ENCODE measurements at regions not wholly inside any gene's neighbourhood (a gene's known extent, or its start where the extent isn't known, plus 50 kb on each side); places are given as distances from the start of the nearest gene placed in this dataset.

DNA sequence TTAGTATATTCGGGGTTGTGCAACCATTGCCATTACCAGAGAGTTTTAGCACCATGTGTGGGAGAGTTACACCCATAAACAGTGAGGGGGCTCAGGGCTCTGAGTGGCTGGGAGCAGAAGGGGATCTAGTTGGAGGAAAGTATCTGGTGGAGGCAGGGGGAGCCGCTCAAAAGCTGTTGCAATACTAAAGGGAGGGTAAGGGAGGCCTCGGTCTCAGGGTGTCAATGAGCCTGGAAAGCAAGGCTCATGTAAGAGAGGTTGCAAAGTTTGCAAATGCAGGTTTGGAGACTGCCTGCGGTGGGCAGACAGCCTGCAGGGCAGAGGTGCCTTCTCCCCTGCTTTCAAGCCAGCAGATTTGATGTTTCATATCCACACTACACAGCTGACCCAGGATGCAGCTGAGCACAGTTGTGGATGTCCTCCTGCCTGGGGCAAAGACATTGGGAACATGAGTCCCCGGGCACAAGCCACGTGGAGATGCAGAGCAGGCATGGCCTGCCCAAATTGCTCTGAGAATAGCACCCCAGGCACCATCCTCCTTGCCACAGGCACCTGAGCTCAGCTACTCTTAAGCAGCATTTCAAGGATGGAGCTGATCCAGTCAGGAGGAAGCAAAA lies 181.4 kb downstream of the TLE3 start:
- Histone ChIP-seq H3K27me3 (ENCODE audit: insufficient read depth, low read length, poor library complexity) (no peaks in the 10 kb centered on the region), H4K20me1 (ENCODE audit: insufficient read depth, low read length) (no peaks in the 10 kb centered on the region), H3K9me3 (ENCODE audit: insufficient read depth, low read length, severe bottlenecking) (no peaks in the 10 kb centered on the region), H3K27ac (ENCODE audit: low read length) (no peak overlapping the region), H3K36me3 (ENCODE audit: insufficient read depth, low read length) (no peaks in the 10 kb centered on the region), H3K9ac (ENCODE audit: low read depth, low read length) (no peak overlapping the region), H2AFZ (ENCODE audit: low read depth, low read length) (no peak overlapping the region), H3K4me2 (ENCODE audit: insufficient read depth, low read length) (no peak overlapping the region), H3K79me2 (ENCODE audit: insufficient read depth, low read length) (no peaks in the 10 kb centered on the region), H3K4me3 (ENCODE audit: low read depth in 1 of 2, low read length in 2 of 2) (no peak overlapping the region), H3K4me1 (ENCODE audit: insufficient read depth, low read length) (no peaks in the 10 kb centered on the region)
- no peak for ATAC-seq (ENCODE audit: insufficient read depth, low read depth)
- no peak for DNase-seq
- TF ChIP-seq, protein P1, sequence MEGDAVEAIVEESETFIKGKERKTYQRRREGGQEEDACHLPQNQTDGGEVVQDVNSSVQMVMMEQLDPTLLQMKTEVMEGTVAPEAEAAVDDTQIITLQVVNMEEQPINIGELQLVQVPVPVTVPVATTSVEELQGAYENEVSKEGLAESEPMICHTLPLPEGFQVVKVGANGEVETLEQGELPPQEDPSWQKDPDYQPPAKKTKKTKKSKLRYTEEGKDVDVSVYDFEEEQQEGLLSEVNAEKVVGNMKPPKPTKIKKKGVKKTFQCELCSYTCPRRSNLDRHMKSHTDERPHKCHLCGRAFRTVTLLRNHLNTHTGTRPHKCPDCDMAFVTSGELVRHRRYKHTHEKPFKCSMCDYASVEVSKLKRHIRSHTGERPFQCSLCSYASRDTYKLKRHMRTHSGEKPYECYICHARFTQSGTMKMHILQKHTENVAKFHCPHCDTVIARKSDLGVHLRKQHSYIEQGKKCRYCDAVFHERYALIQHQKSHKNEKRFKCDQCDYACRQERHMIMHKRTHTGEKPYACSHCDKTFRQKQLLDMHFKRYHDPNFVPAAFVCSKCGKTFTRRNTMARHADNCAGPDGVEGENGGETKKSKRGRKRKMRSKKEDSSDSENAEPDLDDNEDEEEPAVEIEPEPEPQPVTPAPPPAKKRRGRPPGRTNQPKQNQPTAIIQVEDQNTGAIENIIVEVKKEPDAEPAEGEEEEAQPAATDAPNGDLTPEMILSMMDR (IDR thresholded peaks at IDR 0.05; ENCODE audit: borderline replicate concordance, extremely low read depth, low read length, poor library complexity, severe bottlenecking): no peak
- TF ChIP-seq EZH2 (IDR thresholded peaks at IDR 0.05; ENCODE audit: borderline replicate concordance, low read depth, low read length, severe bottlenecking): no peak

- Histone ChIP-seq H2AFZ (ENCODE audit: low read depth, low read length) (no peak overlapping the region), H3K9ac (ENCODE audit: low read depth, low read length) (no peak overlapping the region), H3K27ac (ENCODE audit: low read length) (no peak overlapping the region), H3K4me3 (ENCODE audit: low read depth in 1 of 2, low read length in 2 of 2) (no peak overlapping the region), H3K36me3 (ENCODE audit: insufficient read depth, low read length) (no peaks in the 10 kb centered on the region), H3K79me2 (ENCODE audit: insufficient read depth, low read length) (no peaks in the 10 kb centered on the region), H3K4me1 (ENCODE audit: insufficient read depth, low read length) (no peaks in the 10 kb centered on the region), H3K9me3 (ENCODE audit: insufficient read depth, low read length, severe bottlenecking) (no peaks in the 10 kb centered on the region), H3K4me2 (ENCODE audit: insufficient read depth, low read length) (no peak overlapping the region), H3K27me3 (ENCODE audit: insufficient read depth, low read length, poor library complexity) (no peaks in the 10 kb centered on the region), H4K20me1 (ENCODE audit: insufficient read depth, low read length) (no peaks in the 10 kb centered on the region)
- TF ChIP-seq EZH2 (IDR thresholded peaks at IDR 0.05; ENCODE audit: borderline replicate concordance, low read depth, low read length, severe bottlenecking): no peak
- TF ChIP-seq, protein P1 (IDR thresholded peaks at IDR 0.05; ENCODE audit: borderline replicate concordance, extremely low read depth, low read length, poor library complexity, severe bottlenecking): no peak
- DNase-seq (no peak), ATAC-seq (ENCODE audit: insufficient read depth, low read depth) (no peak)
Measured at GRCh38 chr15:69917056-69917455, 180.7 kb downstream of the TLE3 start.

DNA sequence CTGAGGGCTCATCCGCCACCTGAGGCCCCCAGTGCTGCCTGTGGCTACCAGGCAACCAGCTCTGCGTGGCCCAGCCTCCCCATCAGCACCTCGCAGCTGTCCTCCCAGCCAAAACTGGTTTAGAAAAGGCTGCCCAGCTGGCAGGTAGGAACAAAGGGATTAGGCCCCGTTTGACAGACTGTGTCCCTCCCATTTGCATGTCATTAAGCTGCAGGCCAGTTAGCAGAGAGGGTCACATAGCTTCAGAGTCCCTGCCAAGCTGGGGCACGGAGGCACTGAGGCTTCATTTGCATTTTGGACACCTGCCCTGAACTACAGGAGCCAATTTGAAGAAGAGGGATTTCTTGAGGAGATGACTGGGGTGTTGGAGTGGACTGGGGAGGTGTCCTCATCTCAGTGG lies 177.9 kb downstream of the TLE3 start:
- no peak overlapping the region for H3K4me3 ChIP-seq (ENCODE audit: low read depth in 1 of 2, low read length in 2 of 2)
- H3K4me2 ChIP-seq (ENCODE audit: insufficient read depth, low read length): no peak overlapping the region
- H3K4me1 ChIP-seq (ENCODE audit: insufficient read depth, low read length): no peaks in the 10 kb centered on the region
- H3K27ac ChIP-seq (ENCODE audit: low read length): no peak overlapping the region
- TF ChIP-seq EZH2 (IDR thresholded peaks at IDR 0.05; ENCODE audit: borderline replicate concordance, low read depth, low read length, severe bottlenecking): no peak
- TF ChIP-seq, protein P1 (IDR thresholded peaks at IDR 0.05; ENCODE audit: borderline replicate concordance, extremely low read depth, low read length, poor library complexity, severe bottlenecking): no peak
- peaks cover 4% of the 10 kb centered on the region for H3K9me3 ChIP-seq (ENCODE audit: insufficient read depth, low read length, severe bottlenecking)
- H3K79me2 ChIP-seq (ENCODE audit: insufficient read depth, low read length): no peaks in the 10 kb centered on the region
- no peaks in the 10 kb centered on the region for H3K27me3 ChIP-seq (ENCODE audit: insufficient read depth, low read length, poor library complexity)
- H4K20me1 ChIP-seq (ENCODE audit: insufficient read depth, low read length): no peaks in the 10 kb centered on the region
- no peak overlapping the region for H2AFZ ChIP-seq (ENCODE audit: low read depth, low read length)
- ATAC-seq (ENCODE audit: insufficient read depth, low read depth) (no peak), DNase-seq (no peak)
- H3K9ac ChIP-seq (ENCODE audit: low read depth, low read length): no peak overlapping the region
- H3K36me3 ChIP-seq (ENCODE audit: insufficient read depth, low read length): no peaks in the 10 kb centered on the region
